Activated CD4-positive, CD25-positive, alpha-beta regulatory T cell treated with anti-CD3 and anti-CD28 coated beads, Interleukin-2, amount 50 U/mL, for 24 hours (primary cell): ENCODE measurements at regions not wholly inside any gene's neighbourhood (a gene's known extent, or its start where the extent isn't known, plus 50 kb on each side); places are given as distances from the start of the nearest gene placed in this dataset.
"Not testable (repeated sequence)": the region's sequence is repeated elsewhere in the genome, so short reads cannot be mapped to it uniquely, and the experiment has no call there.

Experiments
- ATAC-seq, 2 donors: fragments of 150-1000 bp; cut with Tn5 transposase; one replicate each; pipeline ENCODE4 v1.10.0; 2021; ENCODE audit warnings: mild to moderate bottlenecking in 1 of 2, moderate library complexity in 1 of 2

- ATAC-seq: no peak
These were observed 160.1 kb upstream of the CITED2 start for GRCh38 chr6:139534472-139535115.

DNA sequence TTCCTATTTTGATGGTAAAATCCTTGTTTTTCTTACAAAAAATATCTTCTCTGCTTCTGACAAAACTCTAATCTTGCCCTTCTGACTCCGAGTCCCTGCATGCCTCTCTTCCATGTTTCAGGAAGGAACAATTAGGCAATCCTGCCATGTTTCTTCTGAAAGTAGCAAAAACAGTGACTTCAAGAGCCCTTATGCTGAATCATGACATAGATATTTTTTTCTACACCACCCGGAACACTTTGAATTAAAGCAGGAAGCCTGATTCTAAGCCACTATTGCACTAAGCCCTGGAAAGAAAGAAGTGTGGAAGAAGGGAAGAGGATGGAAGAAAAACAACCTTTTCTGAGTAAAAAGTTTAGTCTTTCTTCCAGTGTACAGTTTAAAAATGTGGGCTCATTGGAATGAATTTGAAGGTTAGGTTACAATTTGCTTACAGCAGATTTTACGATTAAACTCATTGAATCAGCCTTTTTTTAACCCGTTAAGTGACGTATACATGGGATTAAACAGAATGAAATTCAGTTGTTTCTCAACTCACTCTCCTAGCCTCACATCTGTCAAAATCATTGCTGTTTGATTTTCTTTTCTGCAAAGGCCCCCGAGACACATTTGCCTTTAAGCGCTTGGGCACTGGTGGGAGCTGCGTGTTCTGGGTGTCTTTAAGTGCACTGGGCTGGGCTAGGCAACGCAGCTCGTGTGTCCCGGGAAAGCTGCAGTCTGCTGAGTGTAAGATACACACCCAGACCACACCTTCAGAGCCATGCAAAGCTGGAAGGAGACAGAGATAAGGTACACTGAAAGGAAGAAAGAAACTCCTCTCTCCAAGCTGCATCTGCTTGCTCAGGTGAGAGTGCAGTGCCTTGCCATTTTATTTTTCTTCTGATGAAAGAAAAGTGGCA, 159.4 kb upstream of the CITED2 start:
- no peak for ATAC-seq

GRCh38 chr6:139533171-139533570, 158.7 kb upstream of the CITED2 start:
- no peak for ATAC-seq

DNA sequence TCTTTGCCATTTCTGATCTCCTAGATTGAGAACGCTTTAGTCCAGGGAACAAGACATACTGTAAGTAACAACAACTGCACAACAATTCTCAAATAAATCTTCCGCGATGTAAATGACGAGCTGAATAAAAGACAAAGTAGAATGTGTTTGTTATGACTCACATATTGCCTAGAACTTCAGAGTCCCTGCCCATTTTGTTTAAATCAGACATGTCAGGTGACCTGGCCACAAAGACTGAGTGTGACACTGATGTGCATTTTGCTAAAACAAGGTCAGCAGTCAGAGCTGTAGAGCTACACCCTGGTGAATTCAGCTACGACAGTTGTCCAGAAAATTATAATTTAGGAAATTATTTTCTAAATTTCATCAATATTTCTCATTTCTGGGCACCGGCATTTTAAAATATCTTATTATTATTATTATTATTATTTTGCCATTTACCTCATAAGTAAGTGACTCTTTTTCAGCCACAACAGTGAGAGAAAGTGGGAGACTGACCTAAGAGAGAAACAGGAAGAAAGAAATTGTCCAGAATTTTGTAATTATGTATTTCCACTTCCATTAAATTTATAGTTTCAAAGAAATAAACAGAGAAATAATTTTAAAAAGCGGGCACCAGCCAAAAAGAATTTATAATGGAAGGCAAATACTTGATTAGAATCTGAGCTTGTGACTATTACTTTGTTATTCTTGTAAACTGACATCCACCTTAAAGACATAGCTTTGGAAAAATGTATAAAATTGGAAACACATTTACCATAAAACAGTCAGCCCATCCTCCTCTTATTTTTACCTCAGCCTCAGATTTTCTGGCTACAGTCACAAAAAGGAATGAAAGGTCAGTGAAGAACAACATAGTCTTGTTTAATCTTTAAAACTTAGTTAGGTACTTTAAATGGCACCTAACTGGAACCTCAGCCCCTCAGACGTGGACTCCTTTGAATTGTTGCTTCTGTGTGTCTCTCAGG, 157.0 kb upstream of the CITED2 start:
- peak; percentile 73 to 89 for ATAC-seq

GRCh38 chr6:139530561-139530960, 156.1 kb upstream of the CITED2 start:
- no peak for ATAC-seq

DNA sequence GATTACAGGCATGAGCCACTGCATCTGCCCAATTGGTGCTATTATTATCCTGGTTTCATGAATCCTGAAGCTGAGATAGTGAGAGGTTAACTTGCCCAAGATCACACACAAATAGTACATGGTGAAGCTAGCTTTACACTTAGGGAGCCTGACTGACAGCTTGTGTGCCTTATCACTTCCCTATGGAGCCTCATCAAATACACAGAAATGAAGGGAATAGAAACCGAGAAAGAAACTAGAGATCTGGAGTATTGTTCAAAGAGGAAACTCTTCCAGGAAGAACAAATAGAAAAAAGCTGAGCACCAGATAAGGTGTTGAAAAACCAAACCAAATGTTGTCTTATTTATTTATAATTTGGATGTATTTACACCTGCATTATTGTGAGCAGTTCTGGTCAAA, 155.0 kb upstream of the CITED2 start:
- no peak for ATAC-seq

GRCh38 chr6:139528471-139528870, 154.0 kb upstream of the CITED2 start:
- no peak for ATAC-seq

DNA sequence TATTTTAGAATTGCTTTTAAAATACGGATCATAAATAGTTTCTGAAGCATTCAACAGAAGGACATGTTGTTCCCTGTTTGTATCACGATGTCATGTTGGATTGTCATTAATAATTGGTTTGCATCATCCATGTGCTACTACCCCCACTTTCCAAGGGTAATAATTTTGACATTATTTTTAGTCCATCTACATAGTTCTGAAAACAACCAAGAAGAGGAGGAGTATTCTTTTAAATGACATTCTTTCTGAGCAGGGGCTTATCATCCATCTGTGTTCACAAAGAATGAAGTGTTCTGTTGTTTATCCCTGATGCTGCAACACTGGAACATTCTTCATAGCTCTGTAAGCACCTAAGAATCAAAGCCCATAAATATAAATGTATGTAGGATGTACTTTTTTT, 151.0 kb upstream of the CITED2 start:
- ATAC-seq: no peak

- ATAC-seq: no peak
These were observed 149.5 kb upstream of the CITED2 start for GRCh38 chr6:139523986-139524385.

DNA sequence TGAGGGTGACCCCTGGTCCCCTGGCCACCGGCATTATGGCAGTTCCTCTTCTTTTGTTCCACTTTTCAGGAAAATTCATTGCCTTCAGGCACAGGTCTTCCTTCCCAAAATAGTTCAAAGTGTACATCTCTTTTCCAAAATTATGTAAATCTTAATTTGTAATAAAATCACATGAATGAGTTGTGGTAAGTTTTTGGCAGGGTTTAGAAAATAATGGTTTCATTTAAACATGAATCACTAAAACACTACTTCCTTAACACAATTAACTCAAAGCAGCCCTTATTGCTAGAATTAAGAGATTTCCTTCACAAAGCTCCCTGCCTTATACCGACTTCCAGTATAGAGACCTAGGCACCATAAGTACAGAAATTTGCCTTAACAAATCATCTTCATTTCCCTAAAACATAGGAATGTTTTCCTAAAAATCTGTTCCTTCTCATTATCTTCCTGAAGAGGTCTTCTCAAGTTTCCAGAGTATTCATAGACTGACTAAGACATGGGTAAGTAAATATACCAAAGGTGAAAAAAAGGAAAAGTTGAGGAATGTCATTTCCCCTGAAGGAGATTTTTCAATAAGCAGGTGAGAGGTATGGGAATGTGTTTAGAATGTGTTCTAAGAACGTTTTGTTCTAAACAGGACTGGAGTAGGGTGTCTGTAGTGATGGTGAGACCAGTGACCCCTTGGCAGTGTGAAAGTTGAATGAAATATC, 148.2 kb upstream of the CITED2 start:
- ATAC-seq: no peak

GRCh38 chr6:139521338-139521737, 146.9 kb upstream of the CITED2 start:
- no peak for ATAC-seq

GRCh38 chr6:139520321-139520768, 145.9 kb upstream of the CITED2 start:
- ATAC-seq: peak in 1 of 2 donors; percentile 53

- ATAC-seq: no peak
These were observed 145.2 kb upstream of the CITED2 start for GRCh38 chr6:139519571-139520031.

- no peak for ATAC-seq
These were observed 144.6 kb upstream of the CITED2 start for GRCh38 chr6:139519097-139519496.

GRCh38 chr6:139518556-139519091, 144.2 kb upstream of the CITED2 start:
- ATAC-seq: no peak

DNA sequence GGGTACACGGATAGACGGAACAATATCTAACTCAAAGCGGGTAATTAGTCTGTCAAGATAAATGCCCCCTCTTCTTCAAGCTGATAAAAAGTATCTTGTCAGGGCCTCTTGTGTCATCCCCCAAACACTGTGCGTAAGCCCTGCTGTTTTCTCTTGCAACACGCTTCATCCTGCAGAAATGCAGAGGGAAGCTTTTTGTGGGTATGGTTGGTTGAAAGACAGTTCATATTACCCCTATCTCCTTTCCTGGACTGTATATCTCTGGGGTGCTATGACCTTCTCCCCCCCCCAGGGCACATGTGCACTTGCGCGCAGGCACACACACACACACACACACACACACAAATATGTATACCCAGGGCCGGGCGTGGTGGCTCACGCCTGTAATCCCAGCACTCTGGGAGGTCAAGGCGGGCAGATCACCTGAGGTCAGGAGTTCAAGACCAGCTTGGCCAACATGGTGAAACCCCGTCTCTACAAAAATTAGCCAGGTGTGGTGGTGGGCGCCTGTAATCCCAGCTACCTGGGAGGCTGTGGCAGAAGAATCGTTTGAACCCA, 143.6 kb upstream of the CITED2 start:
- ATAC-seq: not testable (repeated sequence)

GRCh38 chr6:139515511-139515910, 141.1 kb upstream of the CITED2 start:
- peak in 1 of 2 donors; percentile 13 for ATAC-seq

DNA sequence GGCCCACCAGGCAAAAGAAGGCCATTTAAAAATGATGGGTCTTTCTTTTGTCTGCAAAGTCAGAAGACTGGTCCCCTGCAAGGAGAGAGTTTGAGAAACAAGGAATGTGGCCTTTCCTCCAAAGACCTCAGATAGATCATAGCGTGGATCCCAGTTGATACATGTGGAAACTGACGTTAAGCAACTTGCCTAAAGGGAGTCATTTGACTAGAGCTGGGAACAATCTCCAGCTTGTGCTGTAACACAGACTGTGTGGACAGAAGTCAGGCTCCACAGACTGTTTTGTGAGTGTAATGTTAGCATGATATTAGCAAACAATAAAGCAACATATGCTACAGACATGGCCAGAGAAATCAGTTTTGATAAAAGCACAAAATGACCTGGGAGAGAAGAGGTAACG, 140.4 kb upstream of the CITED2 start:
- ATAC-seq: no peak

- no peak for ATAC-seq
These were observed 135.8 kb upstream of the CITED2 start for GRCh38 chr6:139510040-139510790.

GRCh38 chr6:139509167-139509566, 134.7 kb upstream of the CITED2 start:
- no peak for ATAC-seq

DNA sequence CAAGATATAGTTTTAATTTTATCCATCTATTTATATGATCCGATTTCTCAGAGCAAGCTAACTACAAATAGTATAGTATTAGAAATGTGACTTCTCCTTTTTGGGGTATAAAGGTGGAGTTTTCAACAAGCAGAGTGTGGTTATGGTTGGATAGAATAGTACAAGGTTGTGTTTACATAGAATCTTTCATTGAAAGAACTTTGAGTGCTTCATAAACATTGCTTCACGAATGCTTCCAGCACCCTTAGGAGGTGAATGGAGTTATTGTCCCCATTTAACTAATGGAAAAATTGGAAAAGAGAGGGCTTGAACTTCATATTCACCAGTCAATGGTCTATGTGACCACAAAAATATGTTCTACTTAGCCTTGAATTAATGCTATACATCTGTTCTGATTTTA, 134.1 kb upstream of the CITED2 start:
- ATAC-seq: no peak
